Psoas muscle (tissue), 7 donors: ENCODE measurements at regions not wholly inside any gene's neighbourhood (a gene's known extent, or its start where the extent isn't known, plus 50 kb on each side); places are given as distances from the start of the nearest gene placed in this dataset.

Experiments used
- ATAC-seq, 4 donors: fragments of 200-7000 bp; cut with Tn5 transposase; one replicate each; pipeline ENCODE4 v1.9.1; 2020; ENCODE audit warnings: moderate library complexity in 3 of 4, mild to moderate bottlenecking in 2 of 4
- DNase-seq, 2 donors: peaks; one replicate each; pipeline ENCODE4 v3.0.0-alpha.2; 2020
- H3K27ac ChIP-seq: fragments of 200-600 bp; one replicate; pipeline ENCODE4 v1.8.0; 2022
- H3K27me3 ChIP-seq, 3 donors: fragments of 200-600 bp in 1 of 3; one replicate each; pipeline versions ENCODE4 v1.6.1 to v1.8.0; 2013 to 2022; ENCODE audit warnings: low read length in 2 of 3, mild to moderate bottlenecking in 2 of 3, moderate library complexity in 1 of 3; ENCODE audit not compliant: insufficient read depth in 3 of 3
- H3K36me3 ChIP-seq, 2 donors: fragments of 200-600 bp in 1 of 2; one replicate each; pipeline versions ENCODE4 v1.6.1 to v1.8.0; 2013 to 2022; ENCODE audit warnings: low read depth in 1 of 2, mild to moderate bottlenecking in 1 of 2, moderate library complexity in 1 of 2; ENCODE audit not compliant: insufficient read depth in 1 of 2
- H3K4me1 ChIP-seq: fragments of 200-600 bp; one replicate; pipeline ENCODE4 v1.8.0; 2022
- H3K4me3 ChIP-seq: fragments of 200-600 bp; one replicate; pipeline ENCODE4 v1.8.0; 2022; ENCODE audit warnings: mild to moderate bottlenecking
- H3K9me3 ChIP-seq: fragments of 200-600 bp; one replicate; pipeline ENCODE4 v1.8.0; 2022
- WGBS, 3 donors: extraction: QIAGEN DNeasy Blood & Tissue Kit; methylation state at CpG; one replicate each; pipeline versions ENCODE4 v1.1.6 to v1.1.7; 2013; 5-methylcytosine and 5-hydroxymethylcytosine counted together
- intact Hi-C, 2 donors: fragments of 100-400 bp; cut with DNase I; formaldehyde crosslinking; loops; one replicate each; pipeline versions ENCODE4 v1.11.0 to v1.14.2; 2022
- TF ChIP-seq, protein P1 (sequence below): fragments of 200-600 bp; IDR thresholded peaks from one replicate; pipeline ENCODE4 v1.8.0; 2022; ENCODE audit warnings: antibody characterized with exemption
- donor health status: healthy with polysubstance abuse.
- donor health status: DM: no; HTN: no; CAD: no; lungs with moderate emphysema.
- donor health status: Bipolar disorder and iron deficiency.
- donor health status: healthy.
- donor health status: DM: yes; HTN: yes; CAD: no.
- donor health status: DM: no; HTN: no; CAD: no.
- donor health status: DM: yes; HTN: yes; CAD: no.

DNA sequence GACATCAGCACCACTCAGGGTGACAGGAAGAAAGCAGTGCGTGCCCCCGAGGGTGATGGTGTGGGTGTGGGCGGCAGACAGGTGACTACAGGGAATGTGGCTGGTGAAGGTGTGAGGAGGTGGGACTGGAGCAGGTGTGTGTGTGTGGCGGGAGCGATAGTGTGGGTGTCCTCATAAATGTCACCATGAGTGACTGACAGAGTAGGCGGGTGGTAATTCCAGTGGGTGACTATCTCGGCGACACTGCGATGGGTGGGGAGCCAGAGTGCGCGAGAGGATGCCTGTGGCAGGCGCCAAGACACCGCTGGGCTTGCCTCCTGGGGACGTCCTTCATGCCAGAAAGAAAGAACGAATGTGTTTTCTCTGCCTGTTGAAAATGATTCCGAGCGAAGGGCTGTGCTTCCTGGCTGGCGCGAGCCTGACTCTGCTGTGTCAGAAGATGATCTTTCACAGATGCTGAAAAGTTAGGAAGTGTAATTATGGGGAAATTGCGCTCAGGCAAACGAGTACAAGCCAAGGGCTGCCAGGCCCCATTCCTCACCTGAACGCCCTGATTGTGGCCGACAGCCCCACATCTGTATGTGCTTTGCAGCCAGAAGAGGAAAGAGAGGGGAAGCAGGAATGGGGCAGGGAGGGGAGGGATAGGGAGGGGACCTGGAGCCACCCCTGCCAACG lies 98.8 kb upstream of the CD82 start:
- 71 to 77% (median 72%) methylated on average over 24 of the region's 24 CpGs for WGBS, 3 donors
- H3K4me3 ChIP-seq = no peak overlapping the region
- intact Hi-C loops = no loop called here
- no peaks in the 10 kb centered on the region for H3K4me1 ChIP-seq
- H3K27ac ChIP-seq = no peak overlapping the region
- DNase-seq (no peak), ATAC-seq (no peak)
- H3K9me3 ChIP-seq = no peaks in the 10 kb centered on the region
- TF ChIP-seq, protein P1, sequence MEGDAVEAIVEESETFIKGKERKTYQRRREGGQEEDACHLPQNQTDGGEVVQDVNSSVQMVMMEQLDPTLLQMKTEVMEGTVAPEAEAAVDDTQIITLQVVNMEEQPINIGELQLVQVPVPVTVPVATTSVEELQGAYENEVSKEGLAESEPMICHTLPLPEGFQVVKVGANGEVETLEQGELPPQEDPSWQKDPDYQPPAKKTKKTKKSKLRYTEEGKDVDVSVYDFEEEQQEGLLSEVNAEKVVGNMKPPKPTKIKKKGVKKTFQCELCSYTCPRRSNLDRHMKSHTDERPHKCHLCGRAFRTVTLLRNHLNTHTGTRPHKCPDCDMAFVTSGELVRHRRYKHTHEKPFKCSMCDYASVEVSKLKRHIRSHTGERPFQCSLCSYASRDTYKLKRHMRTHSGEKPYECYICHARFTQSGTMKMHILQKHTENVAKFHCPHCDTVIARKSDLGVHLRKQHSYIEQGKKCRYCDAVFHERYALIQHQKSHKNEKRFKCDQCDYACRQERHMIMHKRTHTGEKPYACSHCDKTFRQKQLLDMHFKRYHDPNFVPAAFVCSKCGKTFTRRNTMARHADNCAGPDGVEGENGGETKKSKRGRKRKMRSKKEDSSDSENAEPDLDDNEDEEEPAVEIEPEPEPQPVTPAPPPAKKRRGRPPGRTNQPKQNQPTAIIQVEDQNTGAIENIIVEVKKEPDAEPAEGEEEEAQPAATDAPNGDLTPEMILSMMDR = no peak
- peaks cover 0 to 6% (median 3%) of the 10 kb centered on the region in 3 donors for H3K27me3 ChIP-seq
- H3K36me3 ChIP-seq = no peaks in the 10 kb centered on the region

DNA sequence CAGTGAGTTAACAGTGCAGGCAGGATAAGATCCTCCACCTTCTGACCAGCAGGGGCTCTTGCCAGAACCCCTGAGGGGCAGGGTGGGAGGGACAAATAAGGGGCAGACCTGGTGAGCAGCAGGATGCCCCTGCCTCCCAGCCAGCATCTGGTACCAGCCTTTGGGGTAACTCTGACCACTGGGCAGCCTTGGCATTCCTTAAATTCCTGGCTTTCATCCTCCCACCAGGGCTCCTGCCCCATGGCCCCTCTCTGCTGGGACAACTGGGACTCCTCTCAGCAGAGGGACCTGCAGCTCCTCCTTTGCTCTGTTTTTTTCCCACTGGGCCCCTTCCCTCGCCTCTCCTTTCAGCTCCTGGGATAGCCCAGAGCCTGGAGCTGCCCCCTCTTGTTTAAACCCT lies 98.0 kb upstream of the CD82 start:
- TF ChIP-seq, protein P1 = no peak

DNA sequence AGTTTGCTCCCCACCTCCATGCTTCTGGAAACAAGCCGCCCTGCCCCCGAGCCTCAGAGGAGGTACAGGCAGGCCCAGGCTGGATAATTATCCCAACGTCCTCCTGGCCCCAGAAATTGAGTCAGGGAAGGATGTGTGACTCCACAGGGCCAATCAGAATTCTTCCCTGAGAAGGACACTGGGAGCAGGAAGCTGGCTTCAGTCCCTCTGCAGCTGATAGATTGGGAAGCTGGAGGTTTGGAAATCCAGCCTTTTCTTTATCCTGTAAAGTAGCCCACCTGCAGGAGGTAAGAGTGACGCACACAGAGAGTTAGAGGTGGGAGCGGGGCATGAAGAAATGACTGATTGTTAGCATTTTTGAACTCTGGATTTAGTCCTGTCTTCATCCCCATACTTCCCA lies 97.5 kb upstream of the CD82 start:
- Histone ChIP-seq H3K9me3 (no peaks in the 10 kb centered on the region), H3K27ac (no peak overlapping the region), H3K4me1 (no peaks in the 10 kb centered on the region), H3K27me3 (peaks cover 0 to 6% (median 3%) of the 10 kb centered on the region in 3 donors), H3K36me3 (no peaks in the 10 kb centered on the region), H3K4me3 (no peak overlapping the region)
- DNase-seq (no peak), ATAC-seq (no peak)
- TF ChIP-seq, protein P1 = no peak
- 69 to 70% (median 70%) methylated on average over 5 of the region's 5 CpGs for WGBS, 3 donors
- intact Hi-C loops = no loop called here

More for the DNA sequence above, 98.0 kb upstream of the CD82 start:
- H3K27me3 ChIP-seq = peaks cover 0 to 6% (median 3%) of the 10 kb centered on the region in 3 donors
- intact Hi-C loops = no loop called here
- H3K9me3 ChIP-seq = no peaks in the 10 kb centered on the region
- no peak for ATAC-seq
- H3K36me3 ChIP-seq = no peaks in the 10 kb centered on the region
- H3K27ac ChIP-seq = no peak overlapping the region
- H3K4me3 ChIP-seq = no peak overlapping the region
- no peak for DNase-seq
- no peaks in the 10 kb centered on the region for H3K4me1 ChIP-seq
- 80 to 100% (median 92%) methylated on average over 1 of the region's 1 CpG for WGBS, 3 donors

DNA sequence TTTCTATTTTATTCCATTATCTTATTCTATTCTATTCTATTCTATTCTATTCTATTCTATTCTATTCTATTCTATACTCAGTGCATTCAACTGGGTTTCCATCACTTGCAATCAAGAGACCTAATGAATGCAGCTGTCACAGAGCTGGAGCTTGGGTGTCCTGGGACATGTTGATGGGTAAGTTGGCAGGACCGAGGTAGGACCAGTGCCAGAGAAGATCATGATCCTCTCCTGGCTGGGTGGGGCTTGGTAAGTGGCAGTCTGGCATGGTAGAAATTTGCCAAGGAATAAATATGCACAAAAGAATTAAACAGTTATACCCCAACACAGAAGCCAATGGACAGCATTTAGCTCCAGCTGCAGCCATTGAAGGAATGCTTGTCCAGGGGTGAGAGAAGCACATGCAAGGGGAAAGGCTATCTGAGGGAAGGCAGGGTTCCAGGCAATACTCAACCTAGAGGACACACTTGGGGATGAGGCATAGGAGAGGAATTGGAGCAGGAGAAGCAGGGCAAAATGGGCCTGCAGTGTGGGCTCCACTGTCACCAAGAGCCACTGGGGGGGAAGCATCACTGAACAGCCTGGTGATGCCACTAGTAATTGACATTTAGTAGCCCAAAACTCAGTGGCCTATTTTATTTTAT lies 97.0 kb upstream of the CD82 start:
- H3K27me3 ChIP-seq = peaks cover 0 to 6% (median 3%) of the 10 kb centered on the region in 3 donors
- no peak overlapping the region for H3K27ac ChIP-seq
- intact Hi-C loops = no loop called here
- H3K9me3 ChIP-seq = no peaks in the 10 kb centered on the region
- no peak for ATAC-seq
- DNase-seq = no peak
- WGBS, 3 donors = 34 to 40% (median 35%) methylated on average over 1 of the region's 1 CpG
- no peaks in the 10 kb centered on the region for H3K4me1 ChIP-seq
- no peaks in the 10 kb centered on the region for H3K36me3 ChIP-seq
- no peak overlapping the region for H3K4me3 ChIP-seq
- TF ChIP-seq, protein P1 = no peak
